HG02943 (cell line): ENCODE measurements at regions not wholly inside any gene's neighbourhood (a gene's known extent, or its start where the extent isn't known, plus 50 kb on each side); places are given as distances from the start of the nearest gene placed in this dataset.

Experiments used
- ATAC-seq: cut with Tn5 transposase; IDR thresholded peaks from one replicate; pipeline ENCODE4 v1.9.1; 2021; ENCODE audit warnings: mild to moderate bottlenecking, low read depth, moderate library complexity; ENCODE audit not compliant: unreplicated experiment

DNA sequence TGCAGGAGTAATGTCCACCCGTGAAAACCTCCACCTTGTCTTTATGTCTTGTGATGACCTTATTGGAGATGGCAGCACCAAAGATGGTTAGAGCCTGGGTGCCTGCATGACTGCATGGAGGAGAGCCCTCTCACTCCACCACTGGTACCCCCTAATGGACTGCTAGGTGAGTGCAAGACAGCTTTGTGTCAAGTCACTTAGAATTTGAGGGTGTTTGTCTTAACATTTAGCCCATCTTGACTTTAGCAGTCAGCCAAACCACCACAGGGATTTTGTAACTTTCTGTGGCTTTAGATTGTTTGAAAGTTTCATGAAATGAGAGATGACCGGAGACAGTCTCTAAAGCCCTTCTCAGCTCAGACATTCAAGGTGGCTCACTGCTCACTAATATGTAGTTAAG is 232.9 kb upstream of the NCAM1 start:
- ATAC-seq, result no peak

DNA sequence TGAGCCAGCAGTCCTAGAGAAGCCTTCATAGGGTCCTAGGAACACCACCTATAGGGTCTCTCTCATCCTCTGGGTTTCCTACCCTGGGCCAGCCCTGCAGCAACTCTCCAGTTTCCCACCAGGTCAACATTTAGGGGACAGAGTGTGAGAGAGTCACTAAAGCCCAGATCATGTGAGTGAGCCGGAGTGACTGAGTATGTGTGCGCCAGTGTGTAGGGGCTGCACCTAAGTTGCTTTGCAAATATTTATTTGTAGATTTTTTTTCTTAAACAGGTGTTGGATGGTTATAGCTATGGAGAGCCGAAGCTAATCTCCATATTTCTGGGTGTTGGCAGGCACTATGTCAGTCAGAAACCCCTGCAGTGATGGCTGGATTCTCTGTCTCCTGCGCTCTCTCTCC is 232.5 kb upstream of the NCAM1 start:
- no peak for ATAC-seq

DNA sequence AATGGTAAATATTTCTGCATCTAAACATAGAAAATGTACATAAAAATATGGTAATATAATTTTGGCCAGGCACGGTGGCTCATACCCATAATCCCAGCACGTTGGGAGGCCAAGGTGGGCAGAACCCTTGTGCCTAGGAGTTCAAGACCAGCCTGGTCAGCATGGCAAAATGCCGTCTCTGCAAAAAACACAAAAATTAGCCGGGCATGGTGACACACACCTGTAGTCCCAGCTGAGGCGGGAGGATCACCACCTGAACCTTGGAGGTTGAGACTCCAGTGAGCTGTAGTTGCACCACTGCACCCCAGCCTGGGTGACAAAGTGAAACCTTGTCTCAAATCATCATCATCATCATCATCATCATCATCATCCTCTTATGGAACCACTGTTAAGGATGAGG is 230.6 kb upstream of the NCAM1 start:
- ATAC-seq, result no peak

DNA sequence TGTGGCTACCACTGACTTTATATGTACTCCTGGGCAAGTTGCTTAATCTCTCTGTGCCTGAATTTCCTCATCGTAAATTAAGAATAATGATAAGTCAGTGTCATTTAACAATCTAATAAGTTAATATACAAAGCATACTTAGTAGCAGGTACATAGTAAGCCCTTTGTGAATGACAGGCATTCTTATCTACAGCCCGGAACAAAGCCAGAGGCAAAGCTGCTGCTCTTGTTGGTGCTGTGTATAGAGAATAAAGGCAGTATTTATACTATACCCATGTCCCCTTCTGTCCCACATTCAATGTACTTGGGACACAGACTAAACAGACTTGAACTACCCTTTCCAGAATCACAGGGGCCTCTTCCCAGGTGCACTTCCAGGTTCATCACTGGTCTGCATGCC is 229.7 kb upstream of the NCAM1 start:
- no peak for ATAC-seq

DNA sequence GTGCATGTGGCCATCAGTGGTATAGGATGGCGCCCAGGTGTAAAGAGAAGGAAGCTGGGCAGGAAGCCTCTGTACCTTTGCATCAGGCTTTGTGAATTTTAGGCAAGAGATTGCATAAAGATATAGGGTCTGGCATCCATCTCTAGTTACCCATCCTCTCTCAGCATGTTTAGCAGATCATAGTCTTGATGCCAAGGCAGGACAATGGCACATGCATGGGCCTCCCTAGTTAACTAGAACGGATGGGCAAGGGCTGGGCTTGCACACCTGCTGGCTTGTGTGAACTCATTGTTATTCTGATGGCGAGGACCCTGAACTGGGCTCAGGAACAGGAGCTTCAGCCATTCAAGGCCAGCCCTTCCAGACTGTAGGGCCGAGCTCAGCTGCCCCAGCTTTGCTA is 229.2 kb upstream of the NCAM1 start:
- no peak for ATAC-seq

DNA sequence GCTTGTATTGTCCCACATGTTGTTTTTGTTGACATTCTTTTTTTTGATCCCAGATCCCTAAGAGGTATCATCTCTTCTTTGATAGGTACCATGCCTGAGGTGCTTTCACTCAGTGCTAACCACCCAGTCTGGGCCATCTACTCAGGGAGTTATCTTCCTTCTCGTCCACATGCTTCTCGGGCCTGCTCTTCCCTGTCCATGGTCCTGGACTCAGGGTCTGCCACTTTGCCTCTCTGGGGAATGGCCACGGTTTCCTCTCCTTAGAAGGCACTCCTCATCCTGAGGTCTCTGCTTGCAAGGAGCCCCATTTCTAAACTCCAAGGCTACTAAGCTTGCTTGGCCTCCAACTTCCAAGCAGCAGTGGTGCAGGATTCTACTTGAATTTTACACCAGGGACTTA is 227.0 kb upstream of the NCAM1 start:
- ATAC-seq, result no peak

DNA sequence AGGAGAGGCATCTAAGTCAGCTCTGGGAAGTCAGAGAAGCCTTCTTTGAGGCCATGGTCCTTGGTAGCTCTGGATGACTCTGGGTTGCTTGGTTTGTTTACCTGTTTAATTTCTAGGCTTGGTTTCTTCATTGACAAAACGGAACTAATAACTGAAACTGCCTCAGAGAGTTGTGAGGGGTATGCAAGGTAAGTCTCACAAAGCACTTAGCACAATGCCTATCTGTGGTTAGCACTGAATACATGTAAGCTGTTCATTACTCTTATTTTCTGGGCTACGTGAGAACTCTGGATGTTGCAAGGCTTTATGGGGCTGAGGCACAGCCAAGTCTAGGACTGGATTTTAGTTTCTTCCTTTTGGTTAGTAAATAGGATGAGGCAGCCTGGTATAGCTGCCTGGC is 225.8 kb upstream of the NCAM1 start:
- ATAC-seq, result no peak

DNA sequence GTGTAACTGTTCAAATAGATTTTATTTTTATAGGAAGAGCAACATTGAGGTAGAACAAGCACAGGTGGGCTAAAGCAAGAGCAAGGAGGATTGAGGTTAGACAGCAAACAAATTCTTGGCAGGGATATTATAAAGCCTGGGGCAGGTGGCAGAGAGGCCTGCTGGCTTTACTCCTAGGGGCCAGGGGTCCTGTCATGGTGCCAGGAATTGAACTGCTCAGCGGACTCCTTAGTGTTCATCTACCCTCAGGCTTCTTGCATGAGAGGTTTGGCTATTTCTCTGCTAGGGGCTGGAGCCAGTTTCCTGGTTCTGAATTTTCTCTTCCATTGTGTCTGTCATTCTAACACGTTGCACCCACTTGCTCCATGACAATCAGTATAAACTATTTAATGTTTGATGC is 217.2 kb upstream of the NCAM1 start:
- no peak for ATAC-seq

DNA sequence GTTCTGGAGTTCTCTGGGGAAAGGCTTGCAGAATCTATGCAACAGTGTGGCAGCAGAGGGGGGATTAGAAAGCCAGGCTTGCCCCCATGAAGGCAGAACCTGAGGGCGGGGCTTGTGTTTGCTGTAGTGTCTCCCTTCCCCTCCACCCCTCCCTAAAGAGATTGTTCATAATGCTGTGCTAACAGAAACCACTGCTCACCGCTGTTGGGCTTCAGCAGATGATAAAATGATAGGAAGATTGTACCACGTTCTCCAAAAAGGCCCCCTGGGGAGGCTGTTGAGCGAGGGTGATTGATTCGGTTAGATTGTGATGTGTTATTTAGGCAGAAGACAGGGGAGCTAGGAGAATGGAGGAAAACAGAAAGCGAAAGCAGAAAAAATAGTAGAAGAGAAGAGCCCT is 215.2 kb upstream of the NCAM1 start:
- no peak for ATAC-seq

DNA sequence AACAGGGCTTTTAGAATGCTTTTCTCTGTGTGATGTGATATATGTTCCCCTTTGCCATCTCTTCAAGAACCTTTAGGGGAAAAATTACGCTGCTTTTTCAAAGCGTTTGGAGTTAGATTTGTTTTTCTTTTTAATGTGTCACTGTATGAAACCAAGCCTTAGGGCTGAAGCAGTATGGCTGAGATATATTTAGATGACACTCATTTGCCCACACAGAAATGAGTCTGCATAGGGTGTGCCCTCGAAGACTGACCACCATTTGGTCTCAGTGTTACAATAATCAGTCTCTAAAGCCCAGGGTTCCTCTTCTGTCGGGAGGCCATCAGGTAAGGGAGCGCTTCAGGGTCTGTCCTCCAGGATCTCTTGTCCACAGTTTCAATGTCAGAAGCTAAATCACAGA is 213.0 kb upstream of the NCAM1 start:
- ATAC-seq, result no peak

DNA sequence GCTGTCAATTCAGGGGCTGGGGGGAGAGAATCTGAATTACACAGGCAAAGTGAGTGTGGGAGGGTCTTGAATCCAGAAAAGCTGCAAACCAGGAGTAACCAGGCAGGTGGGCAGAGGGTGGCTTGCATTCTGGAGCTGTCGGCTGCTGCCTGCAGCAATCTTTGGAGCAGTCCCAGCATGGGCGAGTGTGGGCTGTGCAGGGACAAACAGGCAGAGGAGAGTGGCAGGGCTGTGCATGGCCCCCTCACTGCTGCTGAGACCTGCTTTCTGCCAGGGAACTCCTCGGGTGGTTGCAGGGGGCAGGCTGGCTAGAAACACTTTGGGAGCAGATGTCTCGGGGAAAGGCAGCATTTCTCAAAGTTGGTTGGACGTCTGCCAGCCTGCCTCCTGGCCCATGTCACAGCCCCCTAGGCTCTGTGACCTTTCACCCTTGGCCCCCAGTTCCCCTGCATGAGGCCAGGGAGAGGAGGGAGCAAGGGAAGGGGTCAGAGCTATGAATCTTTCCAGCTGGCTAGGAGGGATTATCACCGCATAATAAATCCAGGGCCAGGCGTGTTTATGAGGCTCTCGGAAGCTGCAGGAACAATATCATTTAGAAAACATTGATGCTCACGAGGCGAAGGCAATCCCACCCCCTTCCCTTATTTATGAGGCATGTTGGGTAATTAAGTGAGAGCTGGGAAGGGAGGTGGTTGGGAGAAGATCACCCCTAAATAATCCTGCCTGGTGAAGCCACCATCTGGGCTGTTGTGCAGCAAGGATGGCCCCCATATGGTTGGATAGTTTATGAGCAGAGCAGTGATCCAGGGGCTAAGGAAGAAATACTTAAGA is 212.3 kb upstream of the NCAM1 start:
- ATAC-seq, result no peak

DNA sequence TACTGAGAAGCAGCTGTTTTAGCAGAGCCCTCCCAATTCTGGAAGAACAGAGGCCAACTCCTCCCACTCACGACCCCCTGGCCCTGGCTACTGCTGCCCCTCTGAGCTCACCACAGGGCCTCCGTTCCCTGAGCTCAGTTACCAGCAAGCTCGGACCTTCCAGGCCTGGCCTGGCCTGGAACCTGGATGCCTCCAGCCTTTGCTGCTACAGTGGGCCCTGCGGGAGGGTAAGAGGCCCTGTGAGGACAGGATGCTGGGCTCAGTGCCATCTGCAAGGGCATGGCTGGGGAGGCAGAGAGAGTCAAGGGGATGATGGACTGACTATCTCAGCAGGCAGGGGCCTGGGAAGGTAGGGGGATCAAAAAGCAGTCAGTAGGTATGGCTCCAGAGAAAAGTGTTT is 209.9 kb upstream of the NCAM1 start:
- ATAC-seq, result no peak

DNA sequence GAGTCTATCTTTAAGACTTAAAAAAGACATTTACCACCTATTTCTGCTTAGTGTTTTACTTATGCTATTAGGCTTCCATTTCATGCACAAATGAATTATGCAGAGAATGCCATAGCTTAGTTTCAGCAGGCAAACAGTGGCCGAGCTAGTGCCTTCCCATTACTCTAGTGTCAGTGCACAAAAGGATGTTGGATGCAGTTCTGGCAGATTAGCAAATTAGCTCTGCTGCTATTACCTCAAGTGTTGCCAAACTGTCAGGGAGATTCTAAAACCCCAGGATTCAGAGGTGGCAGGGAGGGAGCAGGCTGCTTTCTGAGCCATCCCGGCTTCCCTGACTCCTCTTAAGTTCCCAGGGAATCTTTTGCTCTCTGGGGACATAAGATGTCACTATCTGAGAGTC is 209.4 kb upstream of the NCAM1 start:
- ATAC-seq, result no peak

DNA sequence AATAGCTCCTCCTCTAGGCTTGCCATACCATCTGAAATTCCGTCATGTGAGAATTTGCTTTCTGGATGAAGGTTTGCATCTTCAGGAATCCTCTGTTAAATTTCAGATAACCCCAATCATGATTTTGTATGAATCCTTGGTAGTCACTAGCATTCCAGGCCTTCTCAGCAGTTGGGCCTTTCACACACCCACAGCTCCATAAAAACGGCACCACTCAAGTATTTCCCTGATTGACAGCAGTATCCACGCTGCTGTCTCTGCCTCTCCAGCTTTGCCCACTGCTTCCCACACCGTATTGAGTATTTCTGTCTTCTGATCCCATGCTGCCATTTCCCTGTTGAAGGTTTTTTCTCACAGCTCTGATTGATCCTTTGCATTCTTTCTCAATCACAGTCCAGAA is 208.7 kb upstream of the NCAM1 start:
- no peak for ATAC-seq

DNA sequence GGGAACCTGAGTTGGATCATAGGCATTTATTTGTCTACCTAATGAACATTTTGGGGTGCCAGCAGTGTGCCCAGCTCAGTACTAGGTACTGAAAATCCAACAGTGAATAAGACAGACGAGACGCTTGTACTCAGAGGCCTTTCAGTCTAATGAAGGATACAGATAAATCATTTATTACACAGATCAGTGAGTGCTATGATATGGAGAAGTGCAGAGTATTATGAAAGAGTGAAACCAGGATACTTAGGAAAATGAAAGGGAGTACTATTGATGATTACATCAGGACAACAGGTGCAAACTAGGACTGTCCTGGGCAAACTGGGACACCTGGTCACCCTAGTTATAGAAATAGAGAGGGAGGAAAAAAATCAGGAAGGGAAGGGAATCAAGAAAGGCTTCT is 207.5 kb upstream of the NCAM1 start:
- no peak for ATAC-seq

DNA sequence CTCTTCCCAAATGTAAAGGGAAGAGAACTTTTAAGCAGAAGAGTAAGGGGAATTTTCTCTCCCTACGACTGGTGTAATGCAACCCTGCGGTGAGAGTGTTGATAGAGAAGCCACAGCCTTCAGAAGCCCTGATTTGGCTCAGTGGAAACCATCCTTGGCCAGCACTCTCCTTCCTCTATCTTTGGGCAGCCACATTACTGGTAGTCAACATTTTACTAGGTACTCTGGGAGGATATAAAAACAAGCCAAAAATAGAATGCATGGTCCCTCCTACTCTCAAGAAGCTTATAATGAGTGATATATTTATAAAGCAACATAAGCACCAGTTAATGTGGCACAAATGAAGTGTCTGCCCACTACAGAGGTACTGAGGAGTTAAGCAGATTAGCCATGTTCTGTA is 201.8 kb upstream of the NCAM1 start:
- no peak for ATAC-seq

DNA sequence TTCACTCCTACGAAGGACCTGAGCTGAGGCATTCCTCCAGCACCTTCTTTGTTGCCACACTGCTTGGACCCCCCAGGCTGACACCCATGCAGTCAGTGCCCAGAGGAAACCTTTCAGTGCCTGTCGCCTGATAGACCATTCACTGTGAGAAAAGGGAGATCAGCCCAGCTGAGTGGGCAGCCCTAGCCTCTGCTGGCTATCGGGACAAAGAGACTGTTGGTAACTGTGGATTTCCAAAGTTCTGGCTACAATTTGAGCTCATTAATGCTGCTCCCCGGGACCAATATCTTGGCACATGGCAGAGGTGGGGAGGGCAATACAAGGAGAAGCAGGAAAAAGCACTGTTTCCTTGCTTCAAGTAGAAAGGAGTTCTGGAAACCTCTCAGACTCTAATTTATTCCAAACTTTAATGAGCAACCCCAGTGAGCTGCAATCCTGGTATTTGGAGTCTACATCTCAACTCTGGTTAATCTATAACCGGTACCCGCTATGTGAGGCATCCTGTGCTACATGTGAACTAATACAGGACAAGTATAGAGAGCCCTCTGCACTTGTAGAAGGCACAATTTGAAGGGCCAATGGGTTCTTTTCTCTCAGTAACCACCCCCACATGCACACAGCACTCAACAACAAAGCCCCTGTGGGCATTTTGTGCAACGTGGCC is 200.7 kb upstream of the NCAM1 start:
- no peak for ATAC-seq

DNA sequence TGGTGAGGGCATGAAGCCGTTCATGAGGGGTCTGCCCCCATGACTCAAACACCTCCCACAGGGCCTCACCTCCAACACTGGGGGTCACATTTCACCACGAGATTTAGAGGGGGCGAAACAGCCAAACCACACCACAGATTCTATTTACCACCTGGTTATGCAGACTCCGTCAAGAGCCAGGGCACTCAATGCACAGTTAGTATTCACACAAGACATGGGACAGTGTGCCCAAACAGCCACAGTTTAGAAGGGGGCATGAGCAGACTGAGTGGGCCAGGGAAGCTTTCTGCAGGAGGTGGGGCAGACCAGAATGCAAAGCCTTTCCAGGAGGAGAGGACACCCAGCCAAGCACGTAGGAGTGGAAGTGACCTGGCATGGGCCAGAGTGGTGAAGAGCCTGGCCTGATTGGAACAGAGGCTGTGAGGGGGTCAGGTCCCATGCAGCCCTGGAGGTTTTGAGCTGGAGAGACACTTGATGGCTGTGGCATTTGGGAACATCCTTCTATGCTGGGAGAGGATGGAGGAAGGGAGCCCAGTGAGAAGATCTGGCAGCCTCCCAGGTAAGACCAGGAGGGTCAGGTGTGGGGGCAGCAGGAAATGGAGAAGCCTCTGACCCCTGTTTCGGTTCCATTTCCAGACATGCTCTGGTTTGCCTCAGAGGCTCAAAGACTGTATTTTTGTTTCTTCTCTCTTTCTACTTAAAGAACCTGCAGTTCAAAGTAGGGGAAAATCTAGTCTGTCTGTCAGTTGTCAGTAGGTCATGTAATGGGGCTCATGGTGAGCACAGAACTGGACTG is 199.1 kb upstream of the NCAM1 start:
- no peak for ATAC-seq

DNA sequence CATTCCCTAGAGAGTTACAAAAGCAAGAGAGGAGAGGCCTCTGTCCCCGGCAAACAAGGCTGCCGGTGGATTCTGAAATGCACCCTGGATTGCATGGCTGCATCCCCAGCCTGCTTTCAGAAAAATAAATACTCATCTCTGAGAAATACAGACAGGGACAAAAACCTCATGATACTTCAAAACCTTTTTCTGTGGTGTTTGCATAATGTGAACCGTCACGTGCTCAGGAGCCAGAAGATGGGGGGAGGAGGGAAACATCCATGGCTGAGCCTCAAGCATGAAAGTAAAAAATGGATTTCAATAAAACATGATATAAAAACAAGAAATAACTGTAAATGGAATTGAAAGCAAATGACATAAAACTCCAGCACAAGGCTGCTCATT is 198.5 kb upstream of the NCAM1 start:
- ATAC-seq, result no peak

DNA sequence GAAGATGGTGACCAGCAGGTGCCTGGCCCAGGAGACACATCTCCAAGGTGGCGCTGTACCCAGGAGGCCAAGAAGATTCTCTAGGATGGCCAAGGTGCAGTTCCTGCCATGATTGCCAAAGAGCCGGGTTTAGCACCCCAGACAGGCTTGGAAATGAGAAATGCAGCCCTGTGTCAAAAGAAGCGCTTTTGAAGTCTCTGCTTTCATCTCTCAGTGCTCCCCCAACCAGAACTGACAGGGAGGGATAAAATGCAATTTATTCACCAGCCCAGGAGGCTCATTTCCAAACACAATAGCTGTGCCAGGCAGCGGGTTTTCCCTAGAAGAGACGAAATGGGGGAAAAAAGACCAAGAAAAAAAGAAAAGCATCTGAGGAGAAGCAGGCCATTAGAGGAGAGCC is 195.9 kb upstream of the NCAM1 start:
- no peak for ATAC-seq

DNA sequence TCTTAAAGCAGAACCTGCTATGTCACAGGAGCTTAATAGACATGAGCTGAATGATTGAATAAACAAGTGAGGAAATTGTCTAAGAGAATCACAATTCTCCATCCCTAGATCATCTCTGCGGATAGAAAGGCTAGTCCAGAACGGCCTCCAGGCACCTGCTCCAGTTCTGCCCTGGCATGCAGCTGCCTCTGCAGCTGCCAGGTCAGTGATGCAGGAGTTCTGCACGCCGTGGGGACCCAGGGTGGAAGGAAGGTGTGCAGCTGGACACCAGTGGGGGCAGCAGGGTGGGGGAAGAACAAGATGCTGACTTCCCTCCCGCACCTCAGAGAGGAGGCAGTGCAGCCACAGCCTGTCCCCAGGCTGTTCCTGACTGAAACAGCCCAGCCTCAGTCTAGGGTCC is 192.1 kb upstream of the NCAM1 start:
- ATAC-seq, result no peak

DNA sequence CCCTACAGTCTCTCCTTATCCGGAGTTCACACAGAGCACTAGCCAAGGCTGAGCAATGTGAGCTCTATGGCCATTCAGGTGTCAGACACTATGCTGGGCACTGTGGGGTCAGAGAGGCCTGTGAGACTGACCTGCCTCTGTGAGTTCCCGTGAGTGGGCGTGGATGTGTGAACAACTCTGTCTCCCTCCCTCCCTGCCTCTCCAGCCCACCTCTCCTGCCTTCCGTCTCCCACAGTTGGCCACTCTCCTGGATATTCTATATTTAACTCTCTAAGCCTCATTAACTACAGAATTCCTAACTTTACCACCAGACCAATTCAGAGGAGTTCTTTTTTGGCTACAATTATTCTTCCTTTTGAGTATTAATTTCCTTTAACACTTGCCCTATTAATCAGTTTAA is 191.6 kb upstream of the NCAM1 start:
- ATAC-seq, result no peak
